Ishikawa (cell line): ENCODE measurements at regions not wholly inside any gene's neighbourhood (a gene's known extent, or its start where the extent isn't known, plus 50 kb on each side); places are given as distances from the start of the nearest gene placed in this dataset.

Experiments
- CEBPB ChIP-seq: IDR thresholded peaks from 2 replicates; pipeline ENCODE4 v1.6.1; 2012
- EP300 ChIP-seq: IDR thresholded peaks from 2 replicates; pipeline ENCODE4 v1.6.1; 2012; ENCODE audit warnings: borderline replicate concordance
- MAX ChIP-seq: IDR thresholded peaks from 2 replicates; pipeline ENCODE4 v1.6.1; 2012
- NFIC ChIP-seq: IDR thresholded peaks from 2 replicates; pipeline ENCODE4 v1.6.1; 2012
- RAD21 ChIP-seq: IDR thresholded peaks from 2 replicates; pipeline ENCODE4 v1.6.1; 2012; ENCODE audit warnings: low read depth
- TAF1 ChIP-seq: IDR thresholded peaks from 2 replicates; pipeline ENCODE4 v1.6.1; 2012; ENCODE audit warnings: low read depth, mild to moderate bottlenecking
- TEAD4 ChIP-seq: IDR thresholded peaks from 2 replicates; pipeline ENCODE4 v1.6.1; 2012
- ZBTB7A ChIP-seq: IDR thresholded peaks from 2 replicates; pipeline ENCODE4 v1.6.1; 2012; ENCODE audit warnings: low read depth
- TF ChIP-seq, protein P1 (sequence below): IDR thresholded peaks from 2 replicates; pipeline ENCODE4 v1.6.1; 2012; ENCODE audit warnings: low read depth, mild to moderate bottlenecking

DNA sequence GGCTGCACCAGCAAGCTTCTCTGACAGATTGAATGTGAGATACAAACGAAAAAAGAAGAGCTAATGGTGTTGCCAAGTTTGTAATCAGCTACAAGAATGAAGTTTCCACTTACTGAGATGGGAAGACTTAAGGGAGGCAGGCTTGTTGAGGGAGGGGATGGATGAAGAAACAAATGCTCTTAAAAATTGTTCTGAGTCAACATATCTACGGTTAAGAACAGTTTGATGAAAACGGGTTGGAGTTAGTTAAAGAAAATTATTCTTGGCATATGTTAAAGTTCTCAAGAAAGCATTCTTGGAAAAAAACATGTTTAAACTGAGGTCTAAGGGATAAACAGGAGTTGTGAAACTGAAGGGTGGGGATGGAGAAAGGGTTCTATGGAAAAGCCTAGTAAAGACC, 816.3 kb upstream of the HS3ST1 start:
- TF ChIP-seq TAF1 (no peak), MAX (no peak), NFIC (no peak), CEBPB (no peak), ZBTB7A (no peak), RAD21 (no peak), EP300 (no peak), TEAD4 (no peak)
- TF ChIP-seq, protein P1, sequence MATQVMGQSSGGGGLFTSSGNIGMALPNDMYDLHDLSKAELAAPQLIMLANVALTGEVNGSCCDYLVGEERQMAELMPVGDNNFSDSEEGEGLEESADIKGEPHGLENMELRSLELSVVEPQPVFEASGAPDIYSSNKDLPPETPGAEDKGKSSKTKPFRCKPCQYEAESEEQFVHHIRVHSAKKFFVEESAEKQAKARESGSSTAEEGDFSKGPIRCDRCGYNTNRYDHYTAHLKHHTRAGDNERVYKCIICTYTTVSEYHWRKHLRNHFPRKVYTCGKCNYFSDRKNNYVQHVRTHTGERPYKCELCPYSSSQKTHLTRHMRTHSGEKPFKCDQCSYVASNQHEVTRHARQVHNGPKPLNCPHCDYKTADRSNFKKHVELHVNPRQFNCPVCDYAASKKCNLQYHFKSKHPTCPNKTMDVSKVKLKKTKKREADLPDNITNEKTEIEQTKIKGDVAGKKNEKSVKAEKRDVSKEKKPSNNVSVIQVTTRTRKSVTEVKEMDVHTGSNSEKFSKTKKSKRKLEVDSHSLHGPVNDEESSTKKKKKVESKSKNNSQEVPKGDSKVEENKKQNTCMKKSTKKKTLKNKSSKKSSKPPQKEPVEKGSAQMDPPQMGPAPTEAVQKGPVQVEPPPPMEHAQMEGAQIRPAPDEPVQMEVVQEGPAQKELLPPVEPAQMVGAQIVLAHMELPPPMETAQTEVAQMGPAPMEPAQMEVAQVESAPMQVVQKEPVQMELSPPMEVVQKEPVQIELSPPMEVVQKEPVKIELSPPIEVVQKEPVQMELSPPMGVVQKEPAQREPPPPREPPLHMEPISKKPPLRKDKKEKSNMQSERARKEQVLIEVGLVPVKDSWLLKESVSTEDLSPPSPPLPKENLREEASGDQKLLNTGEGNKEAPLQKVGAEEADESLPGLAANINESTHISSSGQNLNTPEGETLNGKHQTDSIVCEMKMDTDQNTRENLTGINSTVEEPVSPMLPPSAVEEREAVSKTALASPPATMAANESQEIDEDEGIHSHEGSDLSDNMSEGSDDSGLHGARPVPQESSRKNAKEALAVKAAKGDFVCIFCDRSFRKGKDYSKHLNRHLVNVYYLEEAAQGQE = no peak
